ENCODE measurements at regions not wholly inside any gene's neighbourhood (a gene's known extent, or its start where the extent isn't known, plus 50 kb on each side); places are given as distances from the start of the nearest gene placed in this dataset.

- no peak for ATAC-seq
- Histone ChIP-seq H3K4me2 (ENCODE audit: low read length) (no peak overlapping the region), H3K27ac (ENCODE audit: low read depth, low read length) (no peak overlapping the region), H3K9me3 (ENCODE audit: control insufficient read depth in 1 of 2, insufficient read depth in 1 of 2, low read depth in 1 of 2, low read length in 2 of 2) (peaks cover 12 to 13% of the 10 kb centered on the region in 2 experiments; a peak in 2 of 4 replicates), H3K9ac (ENCODE audit: low read length) (no peak overlapping the region), H3K4me3 (replicated peaks in 1 of 2; ENCODE audit: low read depth in 1 of 2, low read length in 2 of 2) (no peak overlapping the region), H3K36me3 (ENCODE audit: control insufficient read depth in 1 of 2, insufficient read depth in 2 of 2, low read length in 2 of 2) (no peaks in the 10 kb centered on the region), H3K79me2 (ENCODE audit: insufficient read depth, low read length) (no peaks in the 10 kb centered on the region), H2AFZ (ENCODE audit: low read depth, low read length, poor library complexity, severe bottlenecking) (no peak overlapping the region), H4K20me1 (ENCODE audit: insufficient read depth) (no peaks in the 10 kb centered on the region), H3K4me1 (ENCODE audit: control insufficient read depth in 1 of 2, insufficient read depth in 2 of 2, low read length in 2 of 2) (no peaks in the 10 kb centered on the region), H3K27me3 (ENCODE audit: insufficient read depth, low read length) (no peaks in the 10 kb centered on the region), H3K9me2 (ENCODE audit: insufficient read depth) (no peaks in the 10 kb centered on the region)
- no TSS peak for BruUV-seq (replicated peaks)
- no peak for TF ChIP-seq MAX (IDR thresholded peaks at IDR 0.05)
- no peak for TF ChIP-seq ATF3 (IDR thresholded peaks at IDR 0.05)
- CTCF ChIA-PET: no interaction called here
- RAD21 ChIA-PET (ENCODE audit: low non-redundant PET in 1 of 2, low total read pairs in 2 of 2, uncharacterized antibody in 2 of 2, unreplicated experiment in 2 of 2): no interaction called here
- intact Hi-C loops (cut with micrococcal nuclease): no loop called here
- DNase-seq (ENCODE audit: low read depth, low spot score): no peak
- POLR2A ChIA-PET: no interaction called here
Measured at GRCh38 chr2:4782647-4783046, 909.5 kb upstream of the SOX11 start.

- intact Hi-C loops (cut with micrococcal nuclease): no loop called here
Measured at GRCh38 chr2:4791488-4791887, 900.7 kb upstream of the SOX11 start.

More at GRCh38 chr2:4791488-4791887, 900.7 kb upstream of the SOX11 start:
- H3K27me3 ChIP-seq (ENCODE audit: insufficient read depth, low read length): no peaks in the 10 kb centered on the region
- no peak overlapping the region for H3K4me3 ChIP-seq (replicated peaks in 1 of 2; ENCODE audit: low read depth in 1 of 2, low read length in 2 of 2)
- CTCF ChIA-PET: no interaction called here
- RAD21 ChIA-PET (ENCODE audit: low non-redundant PET in 1 of 2, low total read pairs in 2 of 2, uncharacterized antibody in 2 of 2, unreplicated experiment in 2 of 2): no interaction called here
- TF ChIP-seq FOSL1 (IDR thresholded peaks at IDR 0.05; ENCODE audit: low read depth) (no peak), EZH2phosphoT487 (IDR thresholded peaks at IDR 0.05; ENCODE audit: borderline replicate concordance) (no peak), YY1 (IDR thresholded peaks at IDR 0.05; ENCODE audit: extremely low read depth, insufficient replicate concordance, low read depth, low read length) (no peak), TCF7L2 (IDR thresholded peaks at IDR 0.05; ENCODE audit: borderline replicate concordance, extremely low read depth, insufficient read depth, insufficient read length) (no peak), ZFX (IDR thresholded peaks at IDR 0.05) (no peak), RAD21 (IDR thresholded peaks at IDR 0.05; ENCODE audit: low read depth) (no peak), POLR2A (IDR thresholded peaks at IDR 0.05; ENCODE audit: borderline replicate concordance, extremely low read depth, insufficient read depth, insufficient read length) (no peak), SIN3A (IDR thresholded peaks at IDR 0.05; ENCODE audit: low read depth) (no peak), ELF1 (IDR thresholded peaks at IDR 0.05; ENCODE audit: borderline replicate concordance, low read depth) (no peak), CEBPB (IDR thresholded peaks at IDR 0.05; ENCODE audit: low read depth) (no peak), JUND (IDR thresholded peaks at IDR 0.05) (no peak), MAX (IDR thresholded peaks at IDR 0.05) (no peak), EZH2 (IDR thresholded peaks at IDR 0.05) (no peak)
- DNase-seq (ENCODE audit: low read depth, low spot score) (no peak), ATAC-seq (no peak)
- no peaks in the 10 kb centered on the region for H3K9me2 ChIP-seq (ENCODE audit: insufficient read depth)
- no peak overlapping the region for H3K9ac ChIP-seq (ENCODE audit: low read length)
- H3K36me3 ChIP-seq (ENCODE audit: control insufficient read depth in 1 of 2, insufficient read depth in 2 of 2, low read length in 2 of 2): no peaks in the 10 kb centered on the region
- peaks cover 7 to 26% of the 10 kb centered on the region in 2 experiments; a peak in 2 of 4 replicates for H3K9me3 ChIP-seq (ENCODE audit: control insufficient read depth in 1 of 2, insufficient read depth in 1 of 2, low read depth in 1 of 2, low read length in 2 of 2)
- POLR2A ChIA-PET: no interaction called here
- no peaks in the 10 kb centered on the region for H3K4me1 ChIP-seq (ENCODE audit: control insufficient read depth in 1 of 2, insufficient read depth in 2 of 2, low read length in 2 of 2)
- BruUV-seq (replicated peaks): no TSS peak
- H3K27ac ChIP-seq (ENCODE audit: low read depth, low read length): no peak overlapping the region
- H3K79me2 ChIP-seq (ENCODE audit: insufficient read depth, low read length): no peaks in the 10 kb centered on the region
- H3K4me2 ChIP-seq (ENCODE audit: low read length): no peak overlapping the region
- H2AFZ ChIP-seq (ENCODE audit: low read depth, low read length, poor library complexity, severe bottlenecking): no peak overlapping the region
- H4K20me1 ChIP-seq (ENCODE audit: insufficient read depth): no peaks in the 10 kb centered on the region
